Adipocyte (in vitro differentiated cells): ENCODE measurements at regions not wholly inside any gene's neighbourhood (a gene's known extent, or its start where the extent isn't known, plus 50 kb on each side); places are given as distances from the start of the nearest gene placed in this dataset.
"Not testable (repeated sequence)": the region's sequence is repeated elsewhere in the genome, so short reads cannot be mapped to it uniquely, and the experiment has no call there.

Experiments used
- DNase-seq: peaks from one replicate; pipeline ENCODE4 v3.0.0-alpha.2; 2015; ENCODE audit warnings: low read depth
- H3K27me3 ChIP-seq: replicated peaks from 2 replicates; pipeline ENCODE4 v1.7.0; 2013; ENCODE audit warnings: mild to moderate bottlenecking, low read length, moderate library complexity; ENCODE audit not compliant: control insufficient read depth, insufficient read depth
- H3K36me3 ChIP-seq: 2 replicates; pipeline ENCODE4 v1.7.0; 2013; ENCODE audit warnings: low read length, mild to moderate bottlenecking, moderate library complexity; ENCODE audit not compliant: control insufficient read depth, insufficient read depth, severe bottlenecking
- H3K4me1 ChIP-seq: 2 replicates; pipeline ENCODE4 v1.7.0; 2013; ENCODE audit warnings: mild to moderate bottlenecking, low read length, moderate library complexity; ENCODE audit not compliant: control insufficient read depth, insufficient read depth
- H3K4me3 ChIP-seq: 2 replicates; pipeline ENCODE4 v1.7.0; 2013; ENCODE audit warnings: mild to moderate bottlenecking, low read length, moderate library complexity
- H3K9ac ChIP-seq: 2 replicates; pipeline ENCODE4 v1.7.0; 2013; ENCODE audit warnings: mild to moderate bottlenecking, low read length, moderate library complexity
- H3K9me3 ChIP-seq: 2 replicates; pipeline ENCODE4 v1.7.0; 2013; ENCODE audit warnings: mild to moderate bottlenecking, low read length, moderate library complexity; ENCODE audit not compliant: control insufficient read depth

- peaks cover 39% of the 10 kb centered on the region for H3K27me3 ChIP-seq
- H3K4me1 ChIP-seq: no peaks in the 10 kb centered on the region
- no peak overlapping the region for H3K4me3 ChIP-seq
- peaks cover 4% of the 10 kb centered on the region for H3K9me3 ChIP-seq
- no peak for DNase-seq
- H3K36me3 ChIP-seq: no peaks in the 10 kb centered on the region
- H3K9ac ChIP-seq: no peak overlapping the region
These were observed 405.3 kb downstream of the MED13L start for GRCh38 chr12:115872212-115872611.

DNA sequence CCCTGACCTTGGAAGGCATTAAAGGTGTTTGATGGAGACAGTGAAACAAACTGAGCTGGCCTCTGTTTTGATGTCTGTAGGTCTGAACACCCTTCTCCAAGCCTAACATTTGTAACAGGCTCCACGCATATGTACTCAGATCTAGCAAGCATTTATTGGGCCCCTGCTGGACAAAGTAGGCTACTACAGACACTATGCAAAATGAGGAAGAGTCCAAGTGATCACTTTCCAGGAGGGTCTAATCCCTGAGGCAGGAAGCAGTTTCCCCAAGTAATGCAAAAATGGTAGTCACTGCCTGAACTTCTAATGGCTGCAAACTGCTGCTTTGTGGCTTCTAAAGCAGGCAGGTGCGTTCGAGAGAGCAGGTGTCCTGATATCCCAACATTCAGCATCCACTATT, 405.8 kb downstream of the MED13L start:
- no peaks in the 10 kb centered on the region for H3K36me3 ChIP-seq
- no peak overlapping the region for H3K9ac ChIP-seq
- peaks cover 40% of the 10 kb centered on the region for H3K27me3 ChIP-seq
- no peaks in the 10 kb centered on the region for H3K9me3 ChIP-seq
- no peak overlapping the region for H3K4me3 ChIP-seq
- H3K4me1 ChIP-seq: no peaks in the 10 kb centered on the region
- DNase-seq: peak; percentile 22

DNA sequence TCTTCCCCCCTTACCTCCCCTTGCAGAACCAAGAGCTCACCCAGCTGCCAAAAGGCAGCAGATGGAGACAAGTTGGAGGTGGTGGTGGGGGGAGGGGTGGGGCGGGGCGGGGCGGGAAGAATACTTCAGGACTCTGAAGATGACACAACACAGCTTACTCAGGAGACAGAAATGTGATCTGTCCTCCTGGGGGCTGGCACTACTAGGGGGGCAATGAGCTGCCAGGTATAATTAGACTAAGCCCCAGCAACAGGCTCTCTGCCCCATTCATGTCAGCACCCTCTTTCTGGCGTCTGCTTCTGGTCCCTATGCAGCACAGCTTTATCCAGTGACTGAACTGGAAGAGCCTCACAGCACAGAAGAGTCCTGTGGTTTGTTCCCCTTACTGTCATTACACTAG, 407.0 kb downstream of the MED13L start:
- no peak overlapping the region for H3K9ac ChIP-seq
- DNase-seq: no peak
- peaks cover 43% of the 10 kb centered on the region for H3K27me3 ChIP-seq
- no peaks in the 10 kb centered on the region for H3K4me1 ChIP-seq
- H3K4me3 ChIP-seq: no peak overlapping the region
- H3K36me3 ChIP-seq: no peaks in the 10 kb centered on the region
- no peaks in the 10 kb centered on the region for H3K9me3 ChIP-seq

GRCh38 chr12:115870021-115870420, 407.5 kb downstream of the MED13L start:
- Histone ChIP-seq H3K27me3 (peaks cover 43% of the 10 kb centered on the region), H3K9ac (no peak overlapping the region), H3K4me3 (no peak overlapping the region), H3K36me3 (no peaks in the 10 kb centered on the region), H3K9me3 (no peaks in the 10 kb centered on the region), H3K4me1 (no peaks in the 10 kb centered on the region)
- DNase-seq: no peak

DNA sequence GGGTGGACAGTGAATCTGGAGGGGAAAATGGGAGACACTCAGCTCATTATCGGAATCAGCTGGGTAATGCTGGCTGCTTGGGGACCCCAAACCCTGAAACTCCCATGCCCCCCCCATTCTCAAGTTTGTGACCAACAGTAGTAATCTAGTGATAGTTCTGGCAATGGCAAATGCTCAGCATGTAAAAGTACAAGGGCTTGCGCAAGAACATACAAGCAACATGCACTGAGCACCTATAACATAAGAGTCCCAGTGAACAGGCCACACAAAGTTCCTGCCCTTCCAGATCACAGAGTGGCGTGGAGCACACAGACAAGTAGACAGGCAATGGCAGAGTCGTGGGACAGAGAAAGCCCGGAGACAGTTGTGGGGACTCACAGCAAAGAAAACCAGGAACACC, 407.9 kb downstream of the MED13L start:
- H3K4me1 ChIP-seq: peaks cover 3% of the 10 kb centered on the region
- H3K27me3 ChIP-seq: peaks cover 42% of the 10 kb centered on the region
- H3K36me3 ChIP-seq: no peaks in the 10 kb centered on the region
- H3K9ac ChIP-seq: no peak overlapping the region
- no peaks in the 10 kb centered on the region for H3K9me3 ChIP-seq
- DNase-seq: no peak
- no peak overlapping the region for H3K4me3 ChIP-seq

- H3K4me3 ChIP-seq: no peak overlapping the region
- H3K36me3 ChIP-seq: no peaks in the 10 kb centered on the region
- H3K4me1 ChIP-seq: peaks cover 10% of the 10 kb centered on the region
- no peak overlapping the region for H3K9ac ChIP-seq
- peaks cover 39% of the 10 kb centered on the region for H3K27me3 ChIP-seq
- DNase-seq: no peak
- no peaks in the 10 kb centered on the region for H3K9me3 ChIP-seq
These were observed 408.9 kb downstream of the MED13L start for GRCh38 chr12:115868624-115869023.

GRCh38 chr12:115867854-115868253, 409.6 kb downstream of the MED13L start:
- peaks cover 5% of the 10 kb centered on the region for H3K9me3 ChIP-seq
- DNase-seq: no peak

DNA sequence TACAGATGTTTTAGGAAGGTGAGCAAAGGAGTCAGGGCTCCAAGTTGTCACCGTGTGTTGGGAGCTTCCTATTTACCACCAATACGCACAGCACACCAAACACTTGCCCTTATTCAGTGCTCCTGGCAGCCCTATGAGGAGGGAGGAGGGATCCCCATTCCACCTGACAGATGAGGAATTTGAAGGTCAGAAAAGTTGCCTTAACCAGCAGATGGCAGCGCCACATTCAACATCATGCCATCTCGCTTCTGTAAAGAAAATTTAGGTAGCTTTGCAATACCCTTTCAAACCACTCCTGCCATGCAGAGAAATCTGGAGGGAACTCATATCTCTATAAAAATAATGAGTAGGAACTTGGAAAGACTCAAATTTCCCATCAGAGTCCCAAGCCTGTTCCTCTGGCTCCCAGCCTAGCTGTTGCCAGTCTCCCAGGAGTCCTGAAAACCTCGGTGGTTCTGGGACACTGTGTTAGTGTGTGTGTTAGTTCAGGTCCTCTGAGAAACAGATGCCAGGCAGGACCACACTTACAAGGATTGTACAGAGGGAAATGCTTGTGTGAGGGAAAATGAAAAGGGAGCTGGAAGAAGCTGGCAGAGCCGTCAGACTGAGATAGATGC, 410.5 kb downstream of the MED13L start:
- H3K4me1 ChIP-seq: peaks cover 10% of the 10 kb centered on the region
- H3K4me3 ChIP-seq: no peak overlapping the region
- DNase-seq: no peak
- peaks cover 39% of the 10 kb centered on the region for H3K27me3 ChIP-seq
- H3K9ac ChIP-seq: no peak overlapping the region
- H3K9me3 ChIP-seq: peaks cover 5% of the 10 kb centered on the region
- H3K36me3 ChIP-seq: no peaks in the 10 kb centered on the region

More at GRCh38 chr12:115867854-115868253, 409.6 kb downstream of the MED13L start:
- no peaks in the 10 kb centered on the region for H3K36me3 ChIP-seq
- H3K9ac ChIP-seq: no peak overlapping the region
- peaks cover 38% of the 10 kb centered on the region for H3K27me3 ChIP-seq
- peaks cover 10% of the 10 kb centered on the region for H3K4me1 ChIP-seq
- no peak overlapping the region for H3K4me3 ChIP-seq

- not testable (repeated sequence) for DNase-seq, H3K9me3 ChIP-seq, H3K4me3 ChIP-seq, H3K9ac ChIP-seq, H3K36me3 ChIP-seq
- H3K4me1 ChIP-seq: peaks cover 10% of the 10 kb centered on the region
- H3K27me3 ChIP-seq: peaks cover 41% of the 10 kb centered on the region
These were observed 411.2 kb downstream of the MED13L start for GRCh38 chr12:115866281-115866680.

DNA sequence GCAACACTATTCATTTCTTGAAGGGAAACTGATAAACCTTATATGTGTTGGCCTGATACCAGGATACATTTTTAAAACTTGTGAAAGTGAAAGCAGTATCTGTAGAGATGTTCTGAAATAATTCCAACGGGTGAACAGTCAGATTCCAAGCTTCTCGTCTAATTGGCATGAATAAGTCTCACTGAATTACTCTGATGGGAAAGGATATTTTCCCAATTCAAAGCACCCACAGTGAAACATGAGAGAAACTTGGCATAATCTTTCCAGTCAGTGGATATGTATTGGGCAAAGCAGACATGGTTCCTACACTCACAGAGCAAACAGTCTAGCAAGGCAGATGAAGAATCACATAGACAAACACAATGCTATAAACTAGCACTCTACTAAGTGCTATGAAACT, 413.1 kb downstream of the MED13L start:
- Histone ChIP-seq H3K4me3 (peak overlapping the region; percentile 57), H3K27me3 (peaks cover 36% of the 10 kb centered on the region), H3K4me1 (peaks cover 10% of the 10 kb centered on the region), H3K9me3 (peaks cover 5% of the 10 kb centered on the region), H3K36me3 (no peaks in the 10 kb centered on the region), H3K9ac (no peak overlapping the region)
- DNase-seq: peak; percentile 1

GRCh38 chr12:115860619-115861018, 416.9 kb downstream of the MED13L start:
- Histone ChIP-seq H3K27me3 (peaks cover 30% of the 10 kb centered on the region), H3K9ac (no peak overlapping the region), H3K36me3 (no peaks in the 10 kb centered on the region), H3K9me3 (peaks cover 5% of the 10 kb centered on the region), H3K4me3 (no peak overlapping the region), H3K4me1 (peaks cover 10% of the 10 kb centered on the region)
- no peak for DNase-seq

GRCh38 chr12:115859231-115859630, 418.3 kb downstream of the MED13L start:
- no peak for DNase-seq
- Histone ChIP-seq H3K4me1 (peaks cover 3% of the 10 kb centered on the region), H3K36me3 (no peaks in the 10 kb centered on the region), H3K4me3 (no peak overlapping the region), H3K27me3 (peaks cover 29% of the 10 kb centered on the region), H3K9me3 (peaks cover 5% of the 10 kb centered on the region), H3K9ac (no peak overlapping the region)
